ENCODE measurements at regions not wholly inside any gene's neighbourhood (a gene's known extent, or its start where the extent isn't known, plus 50 kb on each side); places are given as distances from the start of the nearest gene placed in this dataset.

- H2AFZ ChIP-seq (ENCODE audit: insufficient read depth, low read depth, low read length, poor library complexity, severe bottlenecking), result no peak overlapping the region
Observed at GRCh38 chr15:38682363-38682762, 117.7 kb upstream of the RASGRP1 start.

GRCh38 chr15:38682861-38683260, 118.2 kb upstream of the RASGRP1 start:
- H3K27ac Mint-ChIP-seq, result no peak overlapping the region
- peaks cover 16% of the 10 kb centered on the region for H3K4me1 Mint-ChIP-seq
- H3K27me3 ChIP-seq (ENCODE audit: control insufficient read depth in 2 of 2, insufficient read depth in 2 of 2, low read length in 2 of 2), result no peaks in the 10 kb centered on the region
- H3K27ac ChIP-seq (ENCODE audit: low read depth in 1 of 2, low read length in 2 of 2), result no peak overlapping the region
- intact Hi-C loops (cut with micrococcal nuclease), result loop anchor here (5.0 to 10.0 kb wide), 2 partner anchors 241 to 688 kb away; no protein-coding TSS in a partner anchor
- H3K36me3 ChIP-seq (replicated peaks in 1 of 2; ENCODE audit: control insufficient read depth in 1 of 2, insufficient read depth in 2 of 2, low read length in 2 of 2), result no peaks in the 10 kb centered on the region
- H3K36me3 Mint-ChIP-seq, result no peaks in the 10 kb centered on the region
- DNase-seq, result no peak
- H3K79me2 ChIP-seq (ENCODE audit: insufficient read depth, low read length), result no peaks in the 10 kb centered on the region
- H3K9me3 ChIP-seq (replicated peaks in 1 of 2; ENCODE audit: control insufficient read depth in 1 of 2, insufficient read depth in 1 of 2, low read length in 2 of 2), result peaks cover 0 to 3% of the 10 kb centered on the region in 2 donors
- H3K27me3 Mint-ChIP-seq (ENCODE audit: low read depth in 3 of 3), result no peaks in the 10 kb centered on the region
- no peak overlapping the region for H3K4me3 Mint-ChIP-seq
- peaks cover 0 to 14% of the 10 kb centered on the region in 2 donors for H3K4me1 ChIP-seq (ENCODE audit: control insufficient read depth in 1 of 2, insufficient read depth in 2 of 2, low read length in 2 of 2)
- H3K4me2 ChIP-seq (replicated peaks; ENCODE audit: extremely low read depth, low read length, poor library complexity, severe bottlenecking), result no peak overlapping the region
- no peak overlapping the region for H3K4me3 ChIP-seq (replicated peaks in 1 of 3; ENCODE audit: low read depth in 2 of 3, low read length in 3 of 3)
- H3K9ac ChIP-seq (ENCODE audit: insufficient read depth, low read length, poor library complexity, severe bottlenecking), result no peak overlapping the region
- TF ChIP-seq CTCF (IDR thresholded peaks at IDR 0.05), result no peak
- H4K20me1 ChIP-seq (ENCODE audit: insufficient read depth, low read length), result no peaks in the 10 kb centered on the region
- 100% methylated on average over 1 of the region's 2 CpGs for WGBS (ENCODE audit: insufficient coverage)
- H3K9me3 Mint-ChIP-seq, result peaks cover 0 to 6% (median 3%) of the 10 kb centered on the region in 7 donors
- H2AFZ ChIP-seq (ENCODE audit: insufficient read depth, low read depth, low read length, poor library complexity, severe bottlenecking), result no peak overlapping the region

More at GRCh38 chr15:38682363-38682762, 117.7 kb upstream of the RASGRP1 start:
- Histone ChIP-seq H4K20me1 (ENCODE audit: insufficient read depth, low read length) (no peaks in the 10 kb centered on the region), H3K9me3 (replicated peaks in 1 of 2; ENCODE audit: control insufficient read depth in 1 of 2, insufficient read depth in 1 of 2, low read length in 2 of 2) (peaks cover 0 to 3% of the 10 kb centered on the region in 2 donors), H3K4me1 (ENCODE audit: control insufficient read depth in 1 of 2, insufficient read depth in 2 of 2, low read length in 2 of 2) (peaks cover 0 to 14% of the 10 kb centered on the region in 2 donors), H3K27me3 (ENCODE audit: control insufficient read depth in 2 of 2, insufficient read depth in 2 of 2, low read length in 2 of 2) (no peaks in the 10 kb centered on the region), H3K79me2 (ENCODE audit: insufficient read depth, low read length) (no peaks in the 10 kb centered on the region), H3K4me3 (replicated peaks in 1 of 3; ENCODE audit: low read depth in 2 of 3, low read length in 3 of 3) (no peak overlapping the region), H3K9ac (ENCODE audit: insufficient read depth, low read length, poor library complexity, severe bottlenecking) (no peak overlapping the region), H3K27ac (ENCODE audit: low read depth in 1 of 2, low read length in 2 of 2) (no peak overlapping the region), H3K36me3 (replicated peaks in 1 of 2; ENCODE audit: control insufficient read depth in 1 of 2, insufficient read depth in 2 of 2, low read length in 2 of 2) (no peaks in the 10 kb centered on the region), H3K4me2 (replicated peaks; ENCODE audit: extremely low read depth, low read length, poor library complexity, severe bottlenecking) (no peak overlapping the region)
- Mint-ChIP-seq H3K27ac (no peak overlapping the region), H3K9me3 (peaks cover 0 to 6% (median 3%) of the 10 kb centered on the region in 7 donors), H3K4me3 (no peak overlapping the region), H3K4me1 (peaks cover 16% of the 10 kb centered on the region), H3K27me3 (ENCODE audit: low read depth in 3 of 3) (peaks cover 0 to 2% (median 0%) of the 10 kb centered on the region in 3 donors), H3K36me3 (no peaks in the 10 kb centered on the region)
- no peak for TF ChIP-seq CTCF (IDR thresholded peaks at IDR 0.05)
- WGBS (ENCODE audit: insufficient coverage), result no CpG with 5 or more reads among the region's 3 CpGs
- intact Hi-C loops (cut with micrococcal nuclease), result loop anchor here (5.0 to 10.0 kb wide), 2 partner anchors 240 to 688 kb away; no protein-coding TSS in a partner anchor
- no peak for DNase-seq
